Mesenchymal stem cell (in vitro differentiated cells and primary cell): ENCODE measurements at regions not wholly inside any gene's neighbourhood (a gene's known extent, or its start where the extent isn't known, plus 50 kb on each side); places are given as distances from the start of the nearest gene placed in this dataset.

Experiments
- DNase-seq: peaks from one replicate; pipeline ENCODE4 v3.0.0-alpha.2; 2013
- H2AFZ ChIP-seq: one replicate; pipeline ENCODE4 v1.6.1; 2013; ENCODE audit warnings: low read depth, mild to moderate bottlenecking, control low read depth, inconsistent platforms, low read length, moderate library complexity
- H2AK5ac ChIP-seq: 2 replicates; pipeline ENCODE4 v1.6.1; 2013; ENCODE audit warnings: low read length, moderate library complexity, mild to moderate bottlenecking, inconsistent platforms; ENCODE audit not compliant: severe bottlenecking
- H2BK120ac ChIP-seq: one replicate; pipeline ENCODE4 v1.6.1; 2013; ENCODE audit warnings: low read depth, mild to moderate bottlenecking, inconsistent platforms, low read length, moderate library complexity
- H2BK12ac ChIP-seq, 2 experiments: one replicate each; pipeline ENCODE4 v1.6.1; 2013; ENCODE audit warnings: inconsistent platforms in 2 of 2, low read length in 2 of 2, mild to moderate bottlenecking in 2 of 2, moderate library complexity in 2 of 2, control low read depth in 1 of 2
- H2BK15ac ChIP-seq: one replicate; pipeline ENCODE4 v1.6.1; 2013; ENCODE audit warnings: mild to moderate bottlenecking, low read depth, inconsistent platforms; ENCODE audit not compliant: poor library complexity, severe bottlenecking
- H2BK5ac ChIP-seq: 2 replicates; pipeline ENCODE4 v1.6.1; 2013; ENCODE audit warnings: low read depth, mild to moderate bottlenecking, low read length, control low read depth, inconsistent platforms; ENCODE audit not compliant: poor library complexity, severe bottlenecking
- H3K14ac ChIP-seq, 2 experiments: one replicate each; pipeline ENCODE4 v1.6.1; 2013; ENCODE audit warnings: inconsistent platforms in 2 of 2, low read length in 2 of 2, control low read depth in 1 of 2, mild to moderate bottlenecking in 1 of 2, moderate library complexity in 1 of 2
- H3K18ac ChIP-seq, 2 experiments: one replicate each; pipeline ENCODE4 v1.6.1; 2013; ENCODE audit warnings: inconsistent platforms in 2 of 2, low read length in 2 of 2, control low read depth in 1 of 2, low read depth in 1 of 2, mild to moderate bottlenecking in 1 of 2
- H3K23ac ChIP-seq, 2 experiments: one replicate each; pipeline ENCODE4 v1.6.1; 2013; ENCODE audit warnings: inconsistent platforms in 2 of 2, low read length in 2 of 2, mild to moderate bottlenecking in 2 of 2, moderate library complexity in 2 of 2, control low read depth in 1 of 2
- H3K27ac ChIP-seq: 2 replicates; pipeline ENCODE4 v1.5.1; 2013; ENCODE audit warnings: mild to moderate bottlenecking, moderate library complexity, low read length, control low read depth, inconsistent platforms; ENCODE audit not compliant: poor library complexity, severe bottlenecking
- H3K27me3 ChIP-seq, 2 experiments: 2 replicates each; pipeline versions ENCODE4 v1.6.1 to v1.7.0; 2013; ENCODE audit warnings: low read length in 2 of 2, mild to moderate bottlenecking in 2 of 2, moderate library complexity in 2 of 2, control low read depth in 1 of 2, inconsistent platforms in 1 of 2; ENCODE audit not compliant: control insufficient read depth in 1 of 2, insufficient read depth in 1 of 2
- H3K36me3 ChIP-seq, 2 experiments: 2 replicates each; pipeline versions ENCODE4 v1.6.1 to v1.7.0; 2013; ENCODE audit warnings: low read length in 2 of 2, control low read depth in 1 of 2, inconsistent platforms in 1 of 2, low read depth in 1 of 2, mild to moderate bottlenecking in 1 of 2; ENCODE audit not compliant: insufficient read depth in 2 of 2, control insufficient read depth in 1 of 2
- H3K4ac ChIP-seq, 2 experiments: one replicate each; pipeline ENCODE4 v1.6.1; 2013; ENCODE audit warnings: inconsistent platforms in 2 of 2, low read length in 2 of 2, mild to moderate bottlenecking in 2 of 2, moderate library complexity in 2 of 2, control low read depth in 1 of 2, low read depth in 1 of 2
- H3K4me1 ChIP-seq: 2 replicates; pipeline ENCODE4 v1.6.1; 2013; ENCODE audit warnings: low read depth, low read length, control low read depth; ENCODE audit not compliant: control insufficient read depth, insufficient read depth
- H3K4me2 ChIP-seq: 2 replicates; pipeline ENCODE4 v1.6.1; 2013; ENCODE audit warnings: low read length, mild to moderate bottlenecking, inconsistent platforms; ENCODE audit not compliant: poor library complexity, severe bottlenecking
- H3K4me3 ChIP-seq, 2 experiments: 2 replicates each; pipeline versions ENCODE4 v1.5.1 to v1.7.0; 2013; ENCODE audit warnings: low read length in 2 of 2, mild to moderate bottlenecking in 2 of 2, control low read depth in 1 of 2, low read depth in 1 of 2; ENCODE audit not compliant: insufficient read depth in 1 of 2
- H3K79me1 ChIP-seq: replicated peaks from 2 replicates; pipeline ENCODE4 v1.6.1; 2013; ENCODE audit warnings: mild to moderate bottlenecking, control low read depth, low read length, inconsistent platforms; ENCODE audit not compliant: poor library complexity, severe bottlenecking
- H3K9ac ChIP-seq: 2 replicates; pipeline ENCODE4 v1.7.0; 2013; ENCODE audit warnings: mild to moderate bottlenecking, low read length, moderate library complexity
- H3K9me3 ChIP-seq: 2 replicates; pipeline ENCODE4 v1.7.0; 2013; ENCODE audit warnings: mild to moderate bottlenecking, low read length; ENCODE audit not compliant: control insufficient read depth
- H4K8ac ChIP-seq: one replicate; pipeline ENCODE4 v1.6.1; 2013; ENCODE audit warnings: inconsistent platforms, mild to moderate bottlenecking, low read length, moderate library complexity
- H4K91ac ChIP-seq: one replicate; pipeline ENCODE4 v1.6.1; 2013; ENCODE audit warnings: mild to moderate bottlenecking, low read length, inconsistent platforms
- WGBS: methylation state at CpG from one replicate; pipeline ENCODE4 v1.1.7; 2013; ENCODE audit warnings: mixed read lengths; 5-methylcytosine and 5-hydroxymethylcytosine counted together

DNA sequence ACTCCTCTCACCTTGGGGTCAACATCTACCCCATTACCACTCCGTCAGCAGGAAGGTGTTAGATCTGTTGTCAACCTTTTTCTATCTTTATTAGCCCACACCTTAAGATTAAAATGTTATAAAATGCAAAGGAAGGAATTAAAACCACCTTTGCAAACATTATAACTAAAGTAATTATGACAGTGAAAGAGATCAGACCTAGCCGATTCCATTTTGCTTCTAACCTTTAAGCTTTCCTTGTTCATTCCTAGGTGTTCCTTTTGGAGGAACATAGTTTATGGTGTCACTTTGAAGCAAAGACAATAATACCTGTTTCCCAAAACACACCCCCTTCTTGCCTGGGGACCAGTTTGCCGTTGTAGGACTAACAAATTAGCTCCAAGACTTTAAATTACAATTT lies 1223.0 kb upstream of the ADGRB3 start:
- H3K4me2 ChIP-seq, result no peak overlapping the region
- H4K91ac ChIP-seq, result no peak overlapping the region
- no peak overlapping the region for H3K4ac ChIP-seq
- H3K23ac ChIP-seq, result no peak overlapping the region
- H3K36me3 ChIP-seq, result no peaks in the 10 kb centered on the region
- H2AK5ac ChIP-seq, result no peak overlapping the region
- H2AFZ ChIP-seq, result no peak overlapping the region
- H2BK120ac ChIP-seq, result no peak overlapping the region
- 81% methylated on average over 2 of the region's 3 CpGs for WGBS
- no peaks in the 10 kb centered on the region for H3K27me3 ChIP-seq
- no peaks in the 10 kb centered on the region for H3K79me1 ChIP-seq
- no peak overlapping the region for H3K27ac ChIP-seq
- no peak overlapping the region for H2BK15ac ChIP-seq
- peaks cover 4% of the 10 kb centered on the region for H3K9me3 ChIP-seq
- no peak for DNase-seq
- H2BK5ac ChIP-seq, result no peak overlapping the region
- H2BK12ac ChIP-seq, result no peak overlapping the region
- no peak overlapping the region for H3K14ac ChIP-seq
- H3K9ac ChIP-seq, result no peak overlapping the region
- no peak overlapping the region for H4K8ac ChIP-seq
- no peak overlapping the region for H3K18ac ChIP-seq
- no peaks in the 10 kb centered on the region for H3K4me1 ChIP-seq
- no peak overlapping the region for H3K4me3 ChIP-seq

DNA sequence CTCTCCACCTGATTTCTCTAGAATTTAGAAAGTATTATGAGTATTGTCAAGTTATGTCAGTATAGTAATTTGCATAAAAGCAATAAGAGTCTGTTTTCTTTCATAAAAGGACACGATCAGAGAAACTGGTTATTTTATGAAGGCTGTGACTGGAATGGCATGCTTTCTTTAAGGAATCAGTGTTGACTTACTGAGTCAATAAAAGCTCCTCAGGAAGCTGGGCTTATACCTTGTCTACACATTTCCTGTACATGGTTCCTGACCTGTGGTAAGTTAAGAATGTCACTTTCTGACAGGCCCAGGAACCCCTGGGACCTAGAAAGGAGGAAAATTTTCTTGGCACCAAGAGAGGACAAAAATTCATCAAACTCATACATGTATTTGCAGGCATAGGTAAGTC lies 1224.0 kb upstream of the ADGRB3 start:
- no peak overlapping the region for H3K23ac ChIP-seq
- no peaks in the 10 kb centered on the region for H3K4me1 ChIP-seq
- H3K9me3 ChIP-seq, result peaks cover 4% of the 10 kb centered on the region
- H2BK15ac ChIP-seq, result no peak overlapping the region
- DNase-seq, result no peak
- no peak overlapping the region for H3K9ac ChIP-seq
- H3K18ac ChIP-seq, result no peak overlapping the region
- H3K27ac ChIP-seq, result no peak overlapping the region
- no peak overlapping the region for H3K4me2 ChIP-seq
- no peak overlapping the region for H3K4me3 ChIP-seq
- H4K91ac ChIP-seq, result no peak overlapping the region
- no peaks in the 10 kb centered on the region for H3K27me3 ChIP-seq
- H3K36me3 ChIP-seq, result no peaks in the 10 kb centered on the region
- H3K14ac ChIP-seq, result no peak overlapping the region
- H4K8ac ChIP-seq, result no peak overlapping the region
- 62% methylated on average over 1 of the region's 1 CpG for WGBS
- no peak overlapping the region for H2AFZ ChIP-seq
- no peaks in the 10 kb centered on the region for H3K79me1 ChIP-seq
- H2BK5ac ChIP-seq, result no peak overlapping the region
- no peak overlapping the region for H2AK5ac ChIP-seq
- H2BK120ac ChIP-seq, result no peak overlapping the region
- H3K4ac ChIP-seq, result no peak overlapping the region
- H2BK12ac ChIP-seq, result no peak overlapping the region

DNA sequence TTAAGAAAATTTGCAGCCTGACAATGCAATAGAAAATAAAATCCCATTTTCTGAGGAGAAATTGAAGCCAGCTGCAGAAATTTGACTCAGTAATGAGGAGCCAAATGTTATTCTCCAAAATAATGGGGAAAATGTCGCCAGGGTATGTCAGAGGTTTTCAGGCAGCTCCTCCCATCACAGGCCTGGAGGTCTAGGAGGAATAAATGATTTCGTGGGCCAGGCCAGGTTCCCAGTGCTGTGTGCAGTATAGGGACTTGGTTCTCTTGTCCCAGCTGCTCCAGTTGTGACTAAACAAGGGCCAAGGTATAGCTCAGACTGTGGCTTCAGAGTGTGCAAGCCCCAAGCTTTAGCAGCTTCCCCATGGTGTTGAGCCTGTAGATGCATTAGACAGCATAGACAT lies 1240.8 kb upstream of the ADGRB3 start:
- no peak overlapping the region for H3K4me2 ChIP-seq

DNA sequence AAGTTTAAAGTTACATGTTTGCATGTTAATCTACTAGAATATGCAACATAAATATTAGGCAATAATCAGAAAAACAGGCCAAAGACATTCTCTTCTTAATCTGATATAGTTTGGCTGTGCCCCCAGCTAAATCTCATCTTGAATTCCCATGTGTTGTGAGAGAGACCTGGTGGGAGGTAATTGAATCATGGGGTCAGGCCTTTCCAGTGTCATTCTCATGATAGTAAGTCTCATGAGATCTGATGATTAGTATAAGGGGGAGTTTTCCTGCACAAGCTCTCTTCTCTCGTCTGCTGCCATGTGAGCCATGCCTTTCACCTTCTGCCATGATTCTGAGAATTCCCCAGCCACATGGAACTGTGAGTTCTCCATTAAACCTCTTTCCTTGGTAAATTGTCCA lies 1241.7 kb upstream of the ADGRB3 start:
- H2AFZ ChIP-seq, result no peak overlapping the region
- no peak for DNase-seq
- H3K4me1 ChIP-seq, result no peaks in the 10 kb centered on the region
- no peak overlapping the region for H3K14ac ChIP-seq
- no peak overlapping the region for H4K8ac ChIP-seq
- H2BK12ac ChIP-seq, result no peak overlapping the region
- no peaks in the 10 kb centered on the region for H3K79me1 ChIP-seq
- peaks cover 3% of the 10 kb centered on the region for H3K9me3 ChIP-seq
- H3K4ac ChIP-seq, result no peak overlapping the region
- H4K91ac ChIP-seq, result no peak overlapping the region
- H3K27me3 ChIP-seq, result no peaks in the 10 kb centered on the region
- no peak overlapping the region for H3K27ac ChIP-seq
- H2BK120ac ChIP-seq, result no peak overlapping the region
- WGBS, result 80% methylated on average over 1 of the region's 1 CpG
- H2BK15ac ChIP-seq, result no peak overlapping the region
- no peak overlapping the region for H3K4me2 ChIP-seq
- no peak overlapping the region for H3K4me3 ChIP-seq
- H3K18ac ChIP-seq, result no peak overlapping the region
- no peak overlapping the region for H3K9ac ChIP-seq
- no peaks in the 10 kb centered on the region for H3K36me3 ChIP-seq
- H2AK5ac ChIP-seq, result no peak overlapping the region
- no peak overlapping the region for H2BK5ac ChIP-seq
- H3K23ac ChIP-seq, result no peak overlapping the region

More for the DNA sequence above, 1240.8 kb upstream of the ADGRB3 start:
- peaks cover 3% of the 10 kb centered on the region for H3K9me3 ChIP-seq
- H3K9ac ChIP-seq, result no peak overlapping the region
- H3K14ac ChIP-seq, result no peak overlapping the region
- H2BK12ac ChIP-seq, result no peak overlapping the region
- H3K18ac ChIP-seq, result no peak overlapping the region
- no peaks in the 10 kb centered on the region for H3K36me3 ChIP-seq
- H4K8ac ChIP-seq, result no peak overlapping the region
- H3K27me3 ChIP-seq, result no peaks in the 10 kb centered on the region
- no peak overlapping the region for H3K4ac ChIP-seq
- no peaks in the 10 kb centered on the region for H3K4me1 ChIP-seq
- no peak overlapping the region for H3K23ac ChIP-seq
- 48% methylated on average over 2 of the region's 2 CpGs for WGBS
- H3K27ac ChIP-seq, result no peak overlapping the region
- H2AFZ ChIP-seq, result no peak overlapping the region
- no peak overlapping the region for H2BK120ac ChIP-seq
- no peak overlapping the region for H4K91ac ChIP-seq
- H2AK5ac ChIP-seq, result no peak overlapping the region
- no peaks in the 10 kb centered on the region for H3K79me1 ChIP-seq
- H2BK15ac ChIP-seq, result no peak overlapping the region
- no peak overlapping the region for H2BK5ac ChIP-seq
- no peak for DNase-seq
- H3K4me3 ChIP-seq, result no peak overlapping the region
